SK-N-SH treated with all-trans-retinoic acid at 6 μM for 48 hours (cell line): ENCODE measurements at regions not wholly inside any gene's neighbourhood (a gene's known extent, or its start where the extent isn't known, plus 50 kb on each side); places are given as distances from the start of the nearest gene placed in this dataset.
A peak's percentile ranks its signal among the peaks of the same experiment; 100 is the strongest.

ENCODE experiments used
- ATAC-seq: fragments of 200-7000 bp; cut with Tn5 transposase; 3 replicates; pipeline ENCODE4 v1.9.1; 2020; ENCODE audit warnings: mild to moderate bottlenecking, moderate library complexity
- ARNTL ChIP-seq: fragments of 450-650 bp; formaldehyde crosslinking; IDR thresholded peaks from 2 replicates; pipeline ENCODE4 v1.5.0; 2020; ENCODE audit warnings: low read depth, mild to moderate bottlenecking, moderate library complexity, borderline replicate concordance
- BACH2 ChIP-seq: fragments of 250-450 bp; sonication (Bioruptor Pico); IDR thresholded peaks from 2 replicates; pipeline ENCODE4 v1.9.0; 2021; ENCODE audit warnings: mild to moderate bottlenecking, borderline replicate concordance
- CREB5 ChIP-seq: fragments of 250-450 bp; sonication (Bioruptor Pico); IDR thresholded peaks from 2 replicates; pipeline ENCODE4 v1.5.1; 2020; ENCODE audit warnings: low read depth, mild to moderate bottlenecking, moderate library complexity
- CSDC2 ChIP-seq: fragments of 250-450 bp; sonication (Bioruptor Pico); IDR thresholded peaks from 2 replicates; pipeline ENCODE4 v1.5.0; 2020; ENCODE audit warnings: mild to moderate bottlenecking, moderate library complexity
- CSRNP3 ChIP-seq: fragments of 250-450 bp; sonication (Bioruptor Pico); IDR thresholded peaks from 2 replicates; pipeline ENCODE4 v1.5.1; 2021; ENCODE audit warnings: mild to moderate bottlenecking, moderate library complexity
- ESRRG ChIP-seq: fragments of 250-450 bp; sonication (Bioruptor Pico); IDR thresholded peaks from 2 replicates; pipeline ENCODE4 v1.6.1; 2021; ENCODE audit warnings: mild to moderate bottlenecking
- GLIS3 ChIP-seq: fragments of 250-450 bp; sonication (Bioruptor Pico); IDR thresholded peaks from 2 replicates; pipeline ENCODE4 v1.5.0; 2020; ENCODE audit warnings: mild to moderate bottlenecking, moderate library complexity
- ISL1 ChIP-seq: fragments of 250-450 bp; sonication (Bioruptor Pico); IDR thresholded peaks from 2 replicates; pipeline ENCODE4 v2.1.2; 2022; ENCODE audit warnings: mild to moderate bottlenecking, moderate library complexity
- OSR1 ChIP-seq: fragments of 250-450 bp; sonication (Bioruptor Pico); IDR thresholded peaks from 2 replicates; pipeline ENCODE4 v1.8.0; 2022; ENCODE audit warnings: moderate library complexity, mild to moderate bottlenecking, inconsistent platforms
- PATZ1 ChIP-seq: fragments of 250-450 bp; sonication (Bioruptor Pico); IDR thresholded peaks from 2 replicates; pipeline ENCODE4 v1.8.0; 2020; ENCODE audit warnings: mild to moderate bottlenecking, moderate library complexity, borderline replicate concordance
- PPARA ChIP-seq: fragments of 250-450 bp; sonication (Bioruptor Pico); IDR thresholded peaks from 2 replicates; pipeline ENCODE4 v1.5.0; 2020; ENCODE audit warnings: mild to moderate bottlenecking, borderline replicate concordance
- RARB ChIP-seq: fragments of 250-450 bp; sonication (Bioruptor Pico); IDR thresholded peaks from 2 replicates; pipeline ENCODE4 v1.8.0; 2021; ENCODE audit warnings: mild to moderate bottlenecking, moderate library complexity
- SNAI2 ChIP-seq: fragments of 250-450 bp; sonication (Bioruptor Pico); IDR thresholded peaks from 2 replicates; pipeline ENCODE4 v1.5.0; 2020; ENCODE audit warnings: mild to moderate bottlenecking, moderate library complexity
- TSHZ2 ChIP-seq: fragments of 250-450 bp; sonication (Bioruptor Pico); IDR thresholded peaks from 2 replicates; pipeline ENCODE4 v1.5.0; 2020; ENCODE audit warnings: mild to moderate bottlenecking, moderate library complexity
- ZC3H10 ChIP-seq: fragments of 250-450 bp; sonication (Bioruptor Pico); IDR thresholded peaks from 2 replicates; pipeline ENCODE4 v1.5.1; 2021; ENCODE audit warnings: mild to moderate bottlenecking, moderate library complexity
- ZFP30 ChIP-seq: fragments of 450-650 bp; formaldehyde crosslinking; IDR thresholded peaks from 2 replicates; pipeline ENCODE4 v1.5.0; 2022; ENCODE audit warnings: mild to moderate bottlenecking, moderate library complexity
- ZNF70 ChIP-seq: fragments of 450-650 bp; formaldehyde crosslinking; IDR thresholded peaks from 2 replicates; pipeline ENCODE4 v1.5.0; 2020; ENCODE audit warnings: mild to moderate bottlenecking, moderate library complexity

- no peak for ATAC-seq
- no peak for TF ChIP-seq ZC3H10 (CRISPR knock-in tag)
- TF ChIP-seq PPARA (CRISPR knock-in tag): no peak
- no peak for TF ChIP-seq ARNTL (CRISPR knock-in tag)
- no peak for TF ChIP-seq CSRNP3 (CRISPR knock-in tag)
- TF ChIP-seq ESRRG (CRISPR knock-in tag): no peak
Measured at GRCh38 chr4:153074486-153074885, 129.8 kb upstream of the TRIM2 start.

GRCh38 chr4:153074936-153075630 is 129.2 kb upstream of the TRIM2 start:
- no peak for ATAC-seq
- peak; percentile 76 for TF ChIP-seq ISL1 (CRISPR knock-in tag)
- no peak for TF ChIP-seq SNAI2 (CRISPR knock-in tag)
- no peak for TF ChIP-seq OSR1 (CRISPR knock-in tag)
- TF ChIP-seq ZNF70 (CRISPR knock-in tag): no peak

- ATAC-seq: no peak
Measured at GRCh38 chr4:153075836-153076518, 128.3 kb upstream of the TRIM2 start.

More at GRCh38 chr4:153075836-153076518, 128.3 kb upstream of the TRIM2 start:
- TF ChIP-seq ZNF70 (CRISPR knock-in tag) (no peak), PATZ1 (CRISPR knock-in tag) (no peak), CSDC2 (CRISPR knock-in tag) (no peak), ZC3H10 (CRISPR knock-in tag) (no peak), SNAI2 (CRISPR knock-in tag) (no peak), BACH2 (CRISPR knock-in tag) (no peak), GLIS3 (no peak), ARNTL (CRISPR knock-in tag) (no peak), ESRRG (CRISPR knock-in tag) (no peak), CREB5 (CRISPR knock-in tag) (no peak), ZFP30 (no peak), CSRNP3 (CRISPR knock-in tag) (no peak), PPARA (CRISPR knock-in tag) (no peak), TSHZ2 (no peak), RARB (CRISPR knock-in tag) (no peak)
- TF ChIP-seq, all 23 proteins: peak for 0
